ENCODE measurements at regions not wholly inside any gene's neighbourhood (a gene's known extent, or its start where the extent isn't known, plus 50 kb on each side); places are given as distances from the start of the nearest gene placed in this dataset.

- 80 to 90% methylated on average over 1 of the region's 1 CpG for WGBS, 2 donors (ENCODE audit: low coverage in 1 of 2)
- Histone ChIP-seq H3K27ac (no peak overlapping the region), H3K36me3 (no peaks in the 10 kb centered on the region), H3K27me3 (no peaks in the 10 kb centered on the region), H3K4me3 (no peak overlapping the region), H3K9me3 (no peaks in the 10 kb centered on the region), H3K4me1 (no peaks in the 10 kb centered on the region)
- intact Hi-C loops (cut with DNase I; ENCODE audit: low total_unique reads), result no loop called here
- peak; percentile 29 for DNase-seq
- in situ Hi-C loops (cut with MboI; ENCODE audit: low pct_ligation_motif_present in 1 of 4, low pct_unique_long_range_greater_than_20kb in 1 of 4, low sequenced_read_pairs in 3 of 4), result loop anchor here in 1 of 4 donors (25.0 kb wide), 1 partner anchor 1113 kb away; the partner anchor contains the start of gene BCL11A
- no peak for TF ChIP-seq POLR2AphosphoS5 (IDR thresholded peaks at IDR 0.05)
- no peak for TF ChIP-seq EP300 (IDR thresholded peaks at IDR 0.05; ENCODE audit: low read depth)
- TF ChIP-seq POLR2A (IDR thresholded peaks at IDR 0.05), result no peak
- peak in 4 of 5 experiments; percentile 21 to 50 (median 32) for TF ChIP-seq CTCF (IDR thresholded peaks at IDR 0.05)
Observed at GRCh38 chr2:59449274-59449673, 1104.2 kb downstream of the BCL11A start.

GRCh38 chr2:59440491-59440890 is 1113.0 kb downstream of the BCL11A start:
- in situ Hi-C loops (cut with MboI; ENCODE audit: low pct_ligation_motif_present in 1 of 4, low pct_unique_long_range_greater_than_20kb in 1 of 4, low sequenced_read_pairs in 3 of 4) (loop anchor here in 1 of 4 donors (25.0 kb wide), 1 partner anchor 1122 kb away; the partner anchor contains the start of gene BCL11A), intact Hi-C loops (cut with DNase I; ENCODE audit: low total_unique reads) (no loop called here)
- Histone ChIP-seq H3K4me1 (no peaks in the 10 kb centered on the region), H3K36me3 (no peaks in the 10 kb centered on the region), H3K9me3 (no peaks in the 10 kb centered on the region), H3K27me3 (no peaks in the 10 kb centered on the region), H3K4me3 (no peak overlapping the region), H3K27ac (no peak overlapping the region)
- 85 to 89% methylated on average over 5 to 7 of the region's 7 CpGs for WGBS, 2 donors (ENCODE audit: low coverage in 1 of 2)
- DNase-seq, result no peak
- TF ChIP-seq CTCF (IDR thresholded peaks at IDR 0.05), result no peak
- no peak for TF ChIP-seq POLR2AphosphoS5 (IDR thresholded peaks at IDR 0.05)

- DNase-seq, result no peak
- TF ChIP-seq EP300 (IDR thresholded peaks at IDR 0.05; ENCODE audit: low read depth), result no peak
- TF ChIP-seq POLR2A (IDR thresholded peaks at IDR 0.05), result no peak
- TF ChIP-seq CTCF (IDR thresholded peaks at IDR 0.05), result no peak
- TF ChIP-seq POLR2AphosphoS5 (IDR thresholded peaks at IDR 0.05), result no peak
- 52 to 62% methylated on average over 3 of the region's 3 CpGs for WGBS, 2 donors (ENCODE audit: low coverage in 1 of 2)
- Histone ChIP-seq H3K36me3 (no peaks in the 10 kb centered on the region), H3K4me3 (no peak overlapping the region), H3K9me3 (no peaks in the 10 kb centered on the region), H3K27me3 (no peaks in the 10 kb centered on the region), H3K27ac (no peak overlapping the region), H3K4me1 (no peaks in the 10 kb centered on the region)
- intact Hi-C loops (cut with DNase I; ENCODE audit: low total_unique reads), result no loop called here
- in situ Hi-C loops (cut with MboI; ENCODE audit: low pct_ligation_motif_present in 1 of 4, low pct_unique_long_range_greater_than_20kb in 1 of 4, low sequenced_read_pairs in 3 of 4), result loop anchor here in 1 of 4 donors (25.0 kb wide), 1 partner anchor 1127 kb away; the partner anchor contains the start of gene BCL11A
Observed at GRCh38 chr2:59435635-59436034, 1117.8 kb downstream of the BCL11A start.

GRCh38 chr2:59428940-59429339 is 1124.5 kb downstream of the BCL11A start:
- Histone ChIP-seq H3K4me3 (no peak overlapping the region), H3K4me1 (no peaks in the 10 kb centered on the region), H3K27ac (no peak overlapping the region), H3K9me3 (no peaks in the 10 kb centered on the region), H3K36me3 (no peaks in the 10 kb centered on the region), H3K27me3 (no peaks in the 10 kb centered on the region)
- in situ Hi-C loops (cut with MboI; ENCODE audit: low pct_ligation_motif_present in 1 of 4, low pct_unique_long_range_greater_than_20kb in 1 of 4, low sequenced_read_pairs in 3 of 4), result loop anchor here in 1 of 4 donors (25.0 kb wide), 1 partner anchor 1133 kb away; the partner anchor contains the start of gene BCL11A
- intact Hi-C loops (cut with DNase I; ENCODE audit: low total_unique reads), result no loop called here
- DNase-seq, result no peak
- TF ChIP-seq POLR2A (IDR thresholded peaks at IDR 0.05) (no peak), POLR2AphosphoS5 (IDR thresholded peaks at IDR 0.05) (no peak), EP300 (IDR thresholded peaks at IDR 0.05; ENCODE audit: low read depth) (no peak), CTCF (IDR thresholded peaks at IDR 0.05) (no peak)
- WGBS, 2 donors (ENCODE audit: low coverage in 1 of 2), result 66 to 80% methylated on average over 2 to 3 of the region's 3 CpGs

Data from transverse colon (tissue), 4 donors.